ENCODE measurements at regions not wholly inside any gene's neighbourhood (a gene's known extent, or its start where the extent isn't known, plus 50 kb on each side); places are given as distances from the start of the nearest gene placed in this dataset.

- no peak for TF ChIP-seq POLR2A (IDR thresholded peaks at IDR 0.05)
- no peak for TF ChIP-seq CTCF (IDR thresholded peaks at IDR 0.05)
- no peak for TF ChIP-seq EP300 (IDR thresholded peaks at IDR 0.05)
Observed at GRCh38 chr18:10239103-10239502, 215.3 kb upstream of the APCDD1 start.

Data from ovary (tissue), 3 donors.